ENCODE measurements at regions not wholly inside any gene's neighbourhood (a gene's known extent, or its start where the extent isn't known, plus 50 kb on each side); places are given as distances from the start of the nearest gene placed in this dataset.

- no peak for TF ChIP-seq EZH2 (IDR thresholded peaks at IDR 0.05)
- no peak for TF ChIP-seq POLR2AphosphoS5 (IDR thresholded peaks at IDR 0.05; ENCODE audit: borderline replicate concordance, low read depth, low read length)
- TF ChIP-seq FOXP2 (optimal IDR thresholded peaks at IDR 0.05; ENCODE audit: control extremely low read depth, extremely low read length, insufficient read depth), result no peak
Measured at GRCh38 chr3:40992023-40992422, 207.3 kb upstream of the CTNNB1 start.

All from SK-N-MC (cell line).